Esophagus muscularis mucosa (tissue), 3 donors: ENCODE measurements at regions not wholly inside any gene's neighbourhood (a gene's known extent, or its start where the extent isn't known, plus 50 kb on each side); places are given as distances from the start of the nearest gene placed in this dataset.

Experiments used
- POLR2AphosphoS5 ChIP-seq, 2 donors: sonication (generic); formaldehyde crosslinking; IDR thresholded peaks; one replicate each; pipeline ENCODE4 v1.6.1; 2017; ENCODE audit warnings: antibody characterized with exemption in 2 of 2
- TF ChIP-seq, protein P1 (sequence below), 3 experiments: fragments of 200-600 bp in 2 of 3; fragments of 450-650 bp in 1 of 3; sonication (generic) in 2 of 3; IDR thresholded peaks; one replicate each; pipeline ENCODE4 v1.5.1; 2017 to 2019; ENCODE audit warnings: antibody characterized with exemption in 3 of 3, mild to moderate bottlenecking in 2 of 3, moderate library complexity in 1 of 3

DNA sequence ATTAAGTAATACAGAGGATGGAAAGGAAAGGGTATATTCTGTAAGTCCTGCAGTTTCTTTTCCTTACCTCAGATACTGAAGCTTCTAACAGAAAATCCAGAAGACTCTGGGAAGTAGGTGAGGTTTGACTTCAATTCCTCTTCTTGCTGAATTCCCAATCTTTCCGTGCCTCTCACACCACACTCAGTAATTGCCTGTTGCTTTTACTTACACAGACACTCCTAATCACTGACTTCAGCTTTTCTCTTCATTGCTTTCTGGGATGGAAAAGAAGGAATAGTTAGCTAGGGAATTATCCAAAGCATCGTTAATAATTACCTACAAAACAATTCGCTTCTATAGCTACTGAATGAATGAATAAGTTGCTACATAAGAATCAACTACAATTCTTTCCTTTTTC lies 163.6 kb downstream of the FBXO8 start:
- TF ChIP-seq POLR2AphosphoS5 (IDR thresholded peaks at IDR 0.05), result no peak
- TF ChIP-seq, protein P1, sequence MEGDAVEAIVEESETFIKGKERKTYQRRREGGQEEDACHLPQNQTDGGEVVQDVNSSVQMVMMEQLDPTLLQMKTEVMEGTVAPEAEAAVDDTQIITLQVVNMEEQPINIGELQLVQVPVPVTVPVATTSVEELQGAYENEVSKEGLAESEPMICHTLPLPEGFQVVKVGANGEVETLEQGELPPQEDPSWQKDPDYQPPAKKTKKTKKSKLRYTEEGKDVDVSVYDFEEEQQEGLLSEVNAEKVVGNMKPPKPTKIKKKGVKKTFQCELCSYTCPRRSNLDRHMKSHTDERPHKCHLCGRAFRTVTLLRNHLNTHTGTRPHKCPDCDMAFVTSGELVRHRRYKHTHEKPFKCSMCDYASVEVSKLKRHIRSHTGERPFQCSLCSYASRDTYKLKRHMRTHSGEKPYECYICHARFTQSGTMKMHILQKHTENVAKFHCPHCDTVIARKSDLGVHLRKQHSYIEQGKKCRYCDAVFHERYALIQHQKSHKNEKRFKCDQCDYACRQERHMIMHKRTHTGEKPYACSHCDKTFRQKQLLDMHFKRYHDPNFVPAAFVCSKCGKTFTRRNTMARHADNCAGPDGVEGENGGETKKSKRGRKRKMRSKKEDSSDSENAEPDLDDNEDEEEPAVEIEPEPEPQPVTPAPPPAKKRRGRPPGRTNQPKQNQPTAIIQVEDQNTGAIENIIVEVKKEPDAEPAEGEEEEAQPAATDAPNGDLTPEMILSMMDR (IDR thresholded peaks at IDR 0.05), result no peak
